Endothelial cell of umbilical vein (primary cell): ENCODE measurements at regions not wholly inside any gene's neighbourhood (a gene's known extent, or its start where the extent isn't known, plus 50 kb on each side); places are given as distances from the start of the nearest gene placed in this dataset.

ENCODE experiments used
- BruUV-seq: library from RNA; stranded (reverse); fragments of 400-500 nt; replicated peaks from 2 replicates; lab custom pipeline; 2021; lab: Mats Ljungman, UMichigan
- CTCF ChIA-PET: fragments of 300-600, 350-600 bp; sonication (Branson Sonifier 250); formaldehyde crosslinking; loops from one replicate; lab custom pipeline; 2021; ENCODE audit warnings: antibody characterized with exemption, inconsistent platforms; lab: Charles Lee
- POLR2A ChIA-PET: fragments of 300-600, 350-600 bp; sonication (Branson Sonifier 250); formaldehyde crosslinking; loops from one replicate; lab custom pipeline; 2021; ENCODE audit warnings: antibody characterized with exemption, inconsistent platforms; lab: Charles Lee
- DNase-seq: peaks from one replicate; pipeline ENCODE4 v3.0.0-alpha.2; 2011; ENCODE audit warnings: low read depth, low spot score
- FAIRE-seq: peaks from 2 replicates; lab custom pipeline; 2011; peaks lifted over from hg19 to GRCh38; lab: Jason Lieb, UNC
- H2AFZ ChIP-seq: 2 replicates; pipeline ENCODE4 v1.6.0; 2012; ENCODE audit warnings: low read depth, low read length, control low read depth, inconsistent platforms
- H3K27ac ChIP-seq: 2 replicates; pipeline ENCODE4 v1.5.1; 2011; ENCODE audit warnings: low read depth, mild to moderate bottlenecking, control low read depth, low read length, moderate library complexity; ENCODE audit not compliant: insufficient read depth
- H3K27me3 ChIP-seq, 2 experiments: 2 replicates each; pipeline versions ENCODE4 v1.6.0 to v1.6.1; 2011; ENCODE audit warnings: low read length in 2 of 2, mixed read lengths in 1 of 2; ENCODE audit not compliant: control insufficient read depth in 2 of 2, insufficient read depth in 2 of 2
- H3K36me3 ChIP-seq, 2 experiments: 2 replicates in 1 of 2; 3 replicates in 1 of 2; pipeline ENCODE4 v1.5.1; 2011; ENCODE audit warnings: low read length in 2 of 2, mild to moderate bottlenecking in 1 of 2, moderate library complexity in 1 of 2; ENCODE audit not compliant: control insufficient read depth in 2 of 2, insufficient read depth in 2 of 2; ENCODE audit errors: extremely low read depth in 1 of 2
- H3K4me1 ChIP-seq: 3 replicates; pipeline ENCODE4 v1.5.1; 2011; ENCODE audit warnings: mild to moderate bottlenecking, low read length; ENCODE audit not compliant: control insufficient read depth, insufficient read depth; ENCODE audit errors: extremely low read depth
- H3K4me2 ChIP-seq: 2 replicates; pipeline ENCODE4 v1.6.1; 2011; ENCODE audit warnings: low read length, control low read depth, mixed read lengths; ENCODE audit not compliant: insufficient read depth
- H3K4me3 ChIP-seq, 3 experiments: fragments of 200-600 bp in 1 of 3; sonication (generic), shearing (Covaris generic) in 1 of 3; replicated peaks in 1 of 3; 2 replicates each; pipeline ENCODE4 v1.5.1; 2011 to 2016; ENCODE audit warnings: control low read depth in 3 of 3, low read length in 3 of 3, mild to moderate bottlenecking in 2 of 3, inconsistent platforms in 1 of 3, low read depth in 1 of 3, moderate library complexity in 1 of 3; ENCODE audit not compliant: insufficient read depth in 1 of 3
- H3K79me2 ChIP-seq: 2 replicates; pipeline ENCODE4 v1.6.0; 2012; ENCODE audit warnings: low read length, inconsistent platforms; ENCODE audit not compliant: control insufficient read depth, insufficient read depth
- H3K9ac ChIP-seq: replicated peaks from 2 replicates; pipeline ENCODE3; 2011; ENCODE audit warnings: low read length, control low read depth; ENCODE audit not compliant: insufficient read depth; ENCODE audit errors: extremely low read depth
- H3K9me1 ChIP-seq: replicated peaks from 3 replicates; pipeline ENCODE4 v1.6.0; 2011; ENCODE audit warnings: mild to moderate bottlenecking, low read length; ENCODE audit not compliant: control insufficient read depth, insufficient read depth; ENCODE audit errors: extremely low read depth
- H3K9me3 ChIP-seq: replicated peaks from 2 replicates; pipeline ENCODE4 v1.5.1; 2012; ENCODE audit warnings: low read length, inconsistent platforms; ENCODE audit not compliant: control insufficient read depth, insufficient read depth
- H4K20me1 ChIP-seq: replicated peaks from 2 replicates; pipeline ENCODE3; 2011; ENCODE audit warnings: mild to moderate bottlenecking, low read length; ENCODE audit not compliant: control insufficient read depth, insufficient read depth; ENCODE audit errors: extremely low read depth
- EZH2 ChIP-seq: IDR thresholded peaks from 2 replicates; pipeline ENCODE4 v1.6.1; 2012; ENCODE audit warnings: borderline replicate concordance, low read depth, mild to moderate bottlenecking, moderate library complexity, low read length, inconsistent platforms; ENCODE audit not compliant: severe bottlenecking
- FOS ChIP-seq: IDR thresholded peaks from 2 replicates; pipeline ENCODE4 v1.6.1; 2011; ENCODE audit warnings: mild to moderate bottlenecking, low read length, moderate library complexity, borderline replicate concordance; ENCODE audit not compliant: insufficient read depth
- GATA2 ChIP-seq: IDR thresholded peaks from 2 replicates; pipeline ENCODE4 v1.7.0; 2011; ENCODE audit warnings: low read depth, mild to moderate bottlenecking, moderate library complexity, mixed read lengths, low read length; ENCODE audit not compliant: insufficient read length, insufficient read depth
- JUN ChIP-seq: IDR thresholded peaks from 2 replicates; pipeline ENCODE4 v1.6.1; 2011; ENCODE audit warnings: borderline replicate concordance, low read depth; ENCODE audit not compliant: insufficient read length, insufficient read depth
- MYC ChIP-seq: IDR thresholded peaks from one replicate; pipeline ENCODE4 v1.6.1; 2011; ENCODE audit warnings: mild to moderate bottlenecking, low read depth, low read length
- POLR2A ChIP-seq: IDR thresholded peaks from 2 replicates; pipeline ENCODE4 v1.6.1; 2012; ENCODE audit warnings: low read depth, mild to moderate bottlenecking, control low read depth, low read length
- POLR2AphosphoS5 ChIP-seq: IDR thresholded peaks from 2 replicates; pipeline ENCODE4 v1.6.1; 2012; ENCODE audit warnings: low read depth, mild to moderate bottlenecking, control low read depth, low read length, moderate library complexity; ENCODE audit not compliant: insufficient read depth
- dilution Hi-C: fragments of 300-500 bp; cut with MboI; formaldehyde crosslinking; loops from one replicate; pipeline ENCODE4 v1.15.0; 2019; ENCODE audit warnings: low sequenced_read_pairs; ENCODE audit not compliant: extremely low pct_ligation_motif_present
- intact Hi-C: fragments of 100-400 bp; cut with micrococcal nuclease; formaldehyde crosslinking; loops from one replicate; pipeline ENCODE4 v1.10.0; 2022
- TF ChIP-seq, protein P1 (sequence below): IDR thresholded peaks from 2 replicates; pipeline ENCODE4 v1.6.1; 2011; ENCODE audit not compliant: insufficient read depth, insufficient read length
- TF ChIP-seq, protein P2 (sequence below), 2 donors: IDR thresholded peaks; 1 replicate in 1 of 2; 2 replicates in 1 of 2; pipeline ENCODE4 v1.5.1; 2011; ENCODE audit warnings: low read length in 2 of 2, mild to moderate bottlenecking in 2 of 2, moderate library complexity in 2 of 2, control low read depth in 1 of 2, inconsistent platforms in 1 of 2, low read depth in 1 of 2; ENCODE audit not compliant: insufficient read depth in 1 of 2; ENCODE audit errors: extremely low read depth in 1 of 2

- intact Hi-C loops (no loop called here), dilution Hi-C loops (no loop called here)
- FAIRE-seq (no peak), DNase-seq (no peak)
- TF ChIP-seq, protein P1, sequence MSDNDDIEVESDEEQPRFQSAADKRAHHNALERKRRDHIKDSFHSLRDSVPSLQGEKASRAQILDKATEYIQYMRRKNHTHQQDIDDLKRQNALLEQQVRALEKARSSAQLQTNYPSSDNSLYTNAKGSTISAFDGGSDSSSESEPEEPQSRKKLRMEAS, result no peak
- TF ChIP-seq FOS (no peak), MYC (no peak), EZH2 (no peak), POLR2A (no peak), POLR2AphosphoS5 (no peak), JUN (no peak), GATA2 (no peak)
- TF ChIP-seq, protein P2, sequence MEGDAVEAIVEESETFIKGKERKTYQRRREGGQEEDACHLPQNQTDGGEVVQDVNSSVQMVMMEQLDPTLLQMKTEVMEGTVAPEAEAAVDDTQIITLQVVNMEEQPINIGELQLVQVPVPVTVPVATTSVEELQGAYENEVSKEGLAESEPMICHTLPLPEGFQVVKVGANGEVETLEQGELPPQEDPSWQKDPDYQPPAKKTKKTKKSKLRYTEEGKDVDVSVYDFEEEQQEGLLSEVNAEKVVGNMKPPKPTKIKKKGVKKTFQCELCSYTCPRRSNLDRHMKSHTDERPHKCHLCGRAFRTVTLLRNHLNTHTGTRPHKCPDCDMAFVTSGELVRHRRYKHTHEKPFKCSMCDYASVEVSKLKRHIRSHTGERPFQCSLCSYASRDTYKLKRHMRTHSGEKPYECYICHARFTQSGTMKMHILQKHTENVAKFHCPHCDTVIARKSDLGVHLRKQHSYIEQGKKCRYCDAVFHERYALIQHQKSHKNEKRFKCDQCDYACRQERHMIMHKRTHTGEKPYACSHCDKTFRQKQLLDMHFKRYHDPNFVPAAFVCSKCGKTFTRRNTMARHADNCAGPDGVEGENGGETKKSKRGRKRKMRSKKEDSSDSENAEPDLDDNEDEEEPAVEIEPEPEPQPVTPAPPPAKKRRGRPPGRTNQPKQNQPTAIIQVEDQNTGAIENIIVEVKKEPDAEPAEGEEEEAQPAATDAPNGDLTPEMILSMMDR (IDR thresholded peaks at IDR 0.05; ENCODE audit: extremely low read depth in 1 of 2, insufficient read depth in 1 of 2, low read depth in 1 of 2, low read length in 2 of 2), result no peak
- H4K20me1 ChIP-seq, result no peaks in the 10 kb centered on the region
- no peak overlapping the region for H3K4me3 ChIP-seq
- no peaks in the 10 kb centered on the region for H3K79me2 ChIP-seq
- H3K9me3 ChIP-seq, result no peaks in the 10 kb centered on the region
- no TSS peak for BruUV-seq
- ChIA-PET CTCF (interaction anchor here (1.3 kb wide), 1 partner anchor 8 kb away, joined by 3 read pairs; no protein-coding TSS in a partner anchor), POLR2A (no interaction called here)
- H3K27me3 ChIP-seq, result no peaks in the 10 kb centered on the region
- H3K9ac ChIP-seq, result no peak overlapping the region
- no peak overlapping the region for H3K4me2 ChIP-seq
- H3K36me3 ChIP-seq, result no peaks in the 10 kb centered on the region
- no peak overlapping the region for H2AFZ ChIP-seq
- peaks cover 6% of the 10 kb centered on the region for H3K4me1 ChIP-seq
- H3K27ac ChIP-seq, result no peak overlapping the region
- H3K9me1 ChIP-seq, result no peaks in the 10 kb centered on the region
These were observed 355.7 kb downstream of the LRRC70 start for GRCh38 chr5:62934319-62934718.
